Iris pigment epithelial cell (primary cell): ENCODE measurements at regions not wholly inside any gene's neighbourhood (a gene's known extent, or its start where the extent isn't known, plus 50 kb on each side); places are given as distances from the start of the nearest gene placed in this dataset.

ENCODE experiments used
- DNase-seq: peaks from one replicate; pipeline ENCODE4 v3.0.0-alpha.2; 2011; ENCODE audit warnings: low read depth

DNA sequence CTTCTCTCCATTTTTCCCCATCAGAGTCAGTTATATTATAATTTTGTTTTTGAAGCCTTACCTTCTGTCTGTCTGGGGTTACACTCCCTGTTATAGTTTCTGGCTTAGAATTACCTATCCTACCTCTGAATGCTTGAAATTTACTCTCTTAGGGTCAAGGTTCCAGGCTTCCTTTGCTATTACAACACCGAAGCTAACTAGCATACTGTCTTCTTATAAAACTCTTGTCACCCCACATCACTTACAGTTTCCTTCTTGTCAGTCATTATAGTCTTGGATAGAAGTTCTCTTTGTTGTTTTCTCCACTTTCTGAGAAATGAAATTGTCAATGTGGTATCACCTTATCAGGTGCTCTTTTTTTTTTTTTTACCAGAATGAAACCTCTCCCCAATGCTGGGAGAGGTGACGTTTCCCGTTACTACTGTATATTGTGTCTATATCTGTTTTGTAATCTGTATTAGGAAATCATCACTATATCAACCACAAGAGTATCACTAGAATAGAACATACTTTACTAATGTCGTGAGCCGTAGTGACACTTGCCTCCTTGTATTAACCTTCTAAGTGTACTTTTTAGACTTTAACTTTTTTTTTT lies 69.2 kb upstream of the PSMA6 start:
- no peak for DNase-seq

DNA sequence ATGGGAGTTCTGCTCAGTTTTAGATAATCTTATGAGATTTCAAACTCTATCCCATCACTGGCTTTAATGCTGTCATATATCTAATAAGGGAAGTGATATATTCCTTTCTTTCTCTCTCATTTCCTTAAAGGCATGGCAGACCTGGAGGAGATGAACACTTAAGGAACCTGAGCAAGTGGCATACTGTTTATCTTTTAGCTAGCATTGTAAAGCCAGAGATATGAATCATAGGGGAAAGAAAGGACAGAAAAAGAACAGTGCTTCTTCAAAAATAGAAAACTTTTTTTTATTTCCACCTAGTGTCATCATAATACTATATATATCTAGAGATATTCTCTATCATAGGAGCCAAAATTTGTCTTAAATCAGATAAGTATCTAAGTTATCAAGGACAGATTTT lies 68.3 kb upstream of the PSMA6 start:
- DNase-seq = peak; percentile 52

DNA sequence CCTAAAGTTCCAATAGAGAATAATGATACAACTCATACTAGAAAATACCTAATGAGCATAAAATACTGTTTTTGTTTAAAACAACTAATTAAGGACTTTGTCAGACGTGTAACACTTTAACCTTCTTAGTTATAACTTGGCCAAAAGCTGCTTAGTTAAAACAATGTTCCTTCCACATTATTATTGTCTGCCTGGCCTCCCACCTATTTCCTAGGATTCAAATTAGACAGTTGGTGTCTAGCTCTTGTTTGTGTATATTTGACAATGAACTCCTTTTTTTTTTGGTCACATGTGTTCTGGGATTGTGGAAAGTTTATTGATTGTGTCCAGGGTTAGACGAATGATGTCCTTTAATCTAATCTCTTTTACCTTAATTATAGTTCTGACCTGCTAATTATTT lies 67.6 kb upstream of the PSMA6 start:
- no peak for DNase-seq

DNA sequence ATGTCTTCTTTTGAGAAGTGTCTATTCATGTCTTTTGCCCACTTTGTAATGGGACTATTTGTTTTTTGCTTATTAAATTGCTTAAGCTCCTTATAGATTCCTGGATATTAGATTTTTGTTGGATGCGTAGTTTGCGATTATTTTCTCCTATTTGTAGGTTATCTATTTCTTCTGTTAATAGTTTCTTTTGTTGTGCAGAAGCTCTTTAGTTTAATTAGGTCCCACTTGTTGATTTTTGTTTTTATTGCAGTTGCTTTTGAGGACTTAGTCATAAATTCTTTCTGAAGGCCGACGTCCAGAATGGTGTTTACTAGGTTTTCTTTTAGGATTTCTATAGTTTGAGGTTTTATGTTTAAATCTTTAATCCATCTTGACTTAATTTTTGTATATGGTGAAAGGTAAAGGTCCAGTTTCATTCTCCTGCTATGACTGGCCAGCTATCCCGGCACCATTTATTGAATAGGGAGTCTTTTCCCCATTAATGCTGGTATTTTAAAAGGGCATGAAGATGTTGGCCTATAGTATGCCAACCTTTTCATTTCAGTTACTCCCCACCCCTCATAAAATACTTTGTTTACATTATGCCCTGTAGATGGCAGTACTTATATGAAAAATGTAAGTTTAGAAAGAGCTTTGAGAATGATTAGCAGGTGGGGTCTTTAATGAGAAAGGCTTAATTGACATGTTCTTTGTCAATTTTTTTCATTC lies 62.9 kb upstream of the PSMA6 start:
- no peak for DNase-seq

DNA sequence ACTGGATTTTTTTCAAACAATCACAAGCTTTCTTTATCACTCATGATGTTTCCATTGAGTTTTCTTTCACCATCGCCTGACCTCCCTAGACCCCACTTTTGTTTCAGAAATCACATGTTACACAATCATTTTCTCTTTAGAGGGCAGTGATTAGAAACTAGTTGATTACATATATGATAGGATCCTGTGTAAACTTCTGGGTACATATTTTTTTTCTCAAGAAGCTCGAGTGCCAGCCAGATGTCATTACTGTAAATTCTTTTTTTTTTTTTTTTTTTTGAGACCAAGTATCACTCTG lies 62.4 kb upstream of the PSMA6 start:
- no peak for DNase-seq

DNA sequence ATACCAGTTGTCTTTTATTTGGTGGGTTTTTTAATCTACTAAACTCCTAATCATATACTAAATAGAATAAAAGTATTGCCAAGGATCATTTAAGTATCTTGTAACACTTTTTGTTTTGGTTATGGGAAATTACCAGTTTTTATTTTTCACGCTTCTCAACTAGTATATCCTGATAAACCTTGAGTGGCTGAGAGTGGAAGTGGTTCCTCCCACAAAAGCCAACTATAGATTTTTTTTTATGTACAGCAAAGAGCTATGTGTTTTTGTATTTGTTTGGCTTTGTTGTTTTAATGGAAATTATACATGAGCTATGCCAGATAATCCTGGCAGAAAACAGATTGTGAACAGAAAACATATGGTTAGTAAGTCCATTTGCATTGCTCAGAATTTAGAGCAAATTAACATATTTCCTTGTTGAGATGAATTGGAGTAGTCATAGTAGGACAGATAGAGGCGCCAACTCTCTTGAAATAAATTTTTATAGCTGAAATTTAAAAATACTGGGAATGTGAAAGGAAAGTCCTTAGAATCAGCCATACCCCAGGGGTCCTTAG lies 60.9 kb upstream of the PSMA6 start:
- no peak for DNase-seq

DNA sequence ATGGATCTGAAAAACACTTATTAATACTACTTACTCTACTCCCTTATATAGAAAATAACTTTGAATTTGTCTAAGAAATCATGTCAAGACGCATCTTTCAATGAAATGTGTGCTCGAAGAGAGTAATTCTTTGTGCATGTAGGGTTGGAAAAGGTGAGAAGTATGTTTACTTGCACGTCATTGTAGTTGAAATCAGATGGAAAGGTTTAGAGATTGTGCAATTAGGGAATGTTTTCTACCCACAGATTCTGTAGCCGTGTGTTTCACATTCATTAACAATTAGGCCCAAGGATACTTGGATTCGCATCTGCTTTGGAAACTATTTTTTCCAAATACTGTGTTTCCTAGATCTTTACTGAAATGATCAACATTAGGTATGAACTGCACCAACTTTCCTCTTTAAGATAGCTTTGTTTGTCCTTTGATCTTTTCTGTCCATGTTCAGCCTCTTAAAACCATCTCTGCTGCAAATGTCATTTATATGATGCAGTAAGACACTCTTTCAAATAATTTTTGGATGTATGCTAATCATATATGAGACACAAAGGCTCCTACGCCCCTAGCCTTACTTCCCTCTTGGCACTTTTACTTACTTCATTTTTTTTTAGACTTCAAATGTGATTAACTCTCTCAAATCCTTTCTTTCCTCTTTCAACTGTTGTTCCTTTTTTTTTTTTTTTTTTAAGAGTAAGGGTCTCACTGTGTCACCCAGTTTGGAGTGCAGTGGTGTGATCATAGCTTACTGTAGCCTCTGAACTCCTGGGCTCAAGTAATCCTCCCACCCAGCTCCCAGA lies 58.0 kb upstream of the PSMA6 start:
- DNase-seq = peak; percentile 82

DNA sequence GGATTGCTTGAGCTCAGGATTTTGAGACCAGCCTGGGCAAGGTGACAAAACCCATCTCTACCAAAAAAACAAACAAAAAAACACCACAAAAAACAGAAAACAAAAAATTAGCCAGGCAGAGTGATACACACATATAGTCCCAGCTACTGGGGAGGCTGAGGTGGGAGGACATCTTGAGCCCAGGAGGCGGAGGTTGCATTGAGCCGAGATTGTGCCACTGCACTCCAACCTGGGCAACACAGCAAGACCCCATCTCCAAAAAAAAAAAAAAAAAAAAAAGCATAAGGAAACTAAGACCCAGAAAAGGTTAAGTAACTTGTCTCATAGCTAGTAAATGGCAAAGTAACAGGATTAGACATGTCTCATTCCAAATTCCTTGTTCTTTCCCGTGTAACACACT lies 56.3 kb upstream of the PSMA6 start:
- no peak for DNase-seq

DNA sequence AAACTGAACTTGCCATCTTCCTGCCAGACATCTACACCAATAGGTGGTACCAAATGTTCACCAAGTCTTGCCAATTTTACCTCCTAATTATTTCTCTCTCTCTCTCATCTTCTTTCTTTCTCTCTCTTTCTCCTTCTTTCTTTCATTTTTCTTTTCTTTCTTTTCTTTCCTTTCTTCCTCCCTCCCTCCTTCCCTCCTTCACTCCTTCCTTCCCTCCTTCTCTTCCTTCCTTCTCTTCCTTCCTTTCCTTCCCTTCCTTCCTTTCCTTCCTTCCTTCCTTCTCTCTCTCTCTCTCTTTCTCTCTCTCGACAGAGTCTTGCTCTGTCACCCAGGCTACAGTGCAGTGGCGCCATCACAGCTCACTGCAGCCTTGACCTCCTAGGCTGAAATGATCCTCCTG lies 55.4 kb upstream of the PSMA6 start:
- DNase-seq = no peak

DNA sequence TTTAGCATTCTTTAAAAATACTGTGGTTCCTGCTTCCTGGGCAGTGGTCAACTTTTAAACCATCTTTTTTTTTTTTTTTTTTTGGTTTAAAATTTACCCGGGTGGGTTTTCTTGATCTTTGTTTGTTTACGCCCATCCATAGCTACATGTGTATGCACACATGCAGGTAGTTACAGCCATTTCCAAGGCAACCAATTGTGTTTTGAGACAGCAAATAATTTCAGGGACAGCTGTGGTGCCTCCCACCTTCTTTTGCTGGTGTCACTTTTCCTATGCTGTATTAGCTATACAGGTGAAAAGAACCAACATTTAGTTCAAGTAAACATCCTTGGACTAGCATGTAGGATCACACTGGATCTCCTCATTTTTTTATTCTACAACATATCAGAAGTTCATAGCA lies 52.0 kb upstream of the PSMA6 start:
- no peak for DNase-seq
